ENCODE measurements at regions not wholly inside any gene's neighbourhood (a gene's known extent, or its start where the extent isn't known, plus 50 kb on each side); places are given as distances from the start of the nearest gene placed in this dataset.
"Not testable (repeated sequence)": the region's sequence is repeated elsewhere in the genome, so short reads cannot be mapped to it uniquely, and the experiment has no call there.

GRCh38 chr13:61215116-61215515 lies 200.5 kb downstream of the PCDH20 start:
- DNase-seq (ENCODE audit: low spot score): no peak

GRCh38 chr13:61214551-61214950 lies 201.1 kb downstream of the PCDH20 start:
- no peak for DNase-seq (ENCODE audit: low spot score)

- DNase-seq (ENCODE audit: low spot score): not testable (repeated sequence)
These were observed 209.8 kb downstream of the PCDH20 start for GRCh38 chr13:61205898-61206297.

- DNase-seq (ENCODE audit: low spot score): no peak
These were observed 211.6 kb downstream of the PCDH20 start for GRCh38 chr13:61204025-61204424.

- no peak for DNase-seq (ENCODE audit: low spot score)
These were observed 213.6 kb downstream of the PCDH20 start for GRCh38 chr13:61202042-61202441.

GRCh38 chr13:61192826-61193225 lies 222.8 kb downstream of the PCDH20 start:
- no peak for DNase-seq (ENCODE audit: low spot score)

GRCh38 chr13:61188057-61188456 lies 227.6 kb downstream of the PCDH20 start:
- no peak for DNase-seq (ENCODE audit: low spot score)

- DNase-seq (ENCODE audit: low spot score): no peak
These were observed 228.2 kb downstream of the PCDH20 start for GRCh38 chr13:61187471-61187870.

GRCh38 chr13:61183670-61184069 lies 232.0 kb downstream of the PCDH20 start:
- DNase-seq (ENCODE audit: low spot score): no peak

GRCh38 chr13:61180234-61180633 lies 235.4 kb downstream of the PCDH20 start:
- no peak for DNase-seq (ENCODE audit: low spot score)

GRCh38 chr13:61179741-61180140 lies 235.9 kb downstream of the PCDH20 start:
- DNase-seq (ENCODE audit: low spot score): no peak

- peak; percentile 48 for DNase-seq (ENCODE audit: low spot score)
These were observed 244.8 kb downstream of the PCDH20 start for GRCh38 chr13:61170856-61171255.

- no peak for DNase-seq (ENCODE audit: low spot score)
These were observed 253.0 kb downstream of the PCDH20 start for GRCh38 chr13:61162636-61163035.

- no peak for DNase-seq (ENCODE audit: low spot score)
These were observed 253.5 kb downstream of the PCDH20 start for GRCh38 chr13:61162106-61162505.

GRCh38 chr13:61156753-61157152 lies 258.9 kb downstream of the PCDH20 start:
- no peak for DNase-seq (ENCODE audit: low spot score)

GRCh38 chr13:61151062-61151461 lies 264.6 kb downstream of the PCDH20 start:
- DNase-seq (ENCODE audit: low spot score): no peak

- DNase-seq (ENCODE audit: low spot score): no peak
These were observed 266.3 kb downstream of the PCDH20 start for GRCh38 chr13:61149331-61149730.

GRCh38 chr13:61148691-61149315 lies 266.8 kb downstream of the PCDH20 start:
- DNase-seq (ENCODE audit: low spot score): no peak

GRCh38 chr13:61148211-61148610 lies 267.4 kb downstream of the PCDH20 start:
- no peak for DNase-seq (ENCODE audit: low spot score)

- no peak for DNase-seq (ENCODE audit: low spot score)
These were observed 269.1 kb downstream of the PCDH20 start for GRCh38 chr13:61146571-61146970.

GRCh38 chr13:61146158-61146557 lies 269.5 kb downstream of the PCDH20 start:
- DNase-seq (ENCODE audit: low spot score): no peak

GRCh38 chr13:61144834-61145593 lies 270.6 kb downstream of the PCDH20 start:
- no peak for DNase-seq (ENCODE audit: low spot score)

- no peak for DNase-seq (ENCODE audit: low spot score)
These were observed 271.3 kb downstream of the PCDH20 start for GRCh38 chr13:61144301-61144700.

- DNase-seq (ENCODE audit: low spot score): no peak
These were observed 273.1 kb downstream of the PCDH20 start for GRCh38 chr13:61142506-61142905.

Measured in COLO829 (cell line).